NCI-H2171 (cell line): ENCODE measurements at regions not wholly inside any gene's neighbourhood (a gene's known extent, or its start where the extent isn't known, plus 50 kb on each side); places are given as distances from the start of the nearest gene placed in this dataset.
"Not testable (repeated sequence)": the region's sequence is repeated elsewhere in the genome, so short reads cannot be mapped to it uniquely, and the experiment has no call there.

Experiments used
- DNase-seq: peaks from one replicate; lab custom pipeline; 2025; lab: John Stamatoyannopoulos, UW

GRCh38 chr6:117761610-117762009, 86.3 kb downstream of the NUS1 start:
- DNase-seq: no peak

GRCh38 chr6:117771403-117771802, 96.1 kb downstream of the NUS1 start:
- no peak for DNase-seq

DNA sequence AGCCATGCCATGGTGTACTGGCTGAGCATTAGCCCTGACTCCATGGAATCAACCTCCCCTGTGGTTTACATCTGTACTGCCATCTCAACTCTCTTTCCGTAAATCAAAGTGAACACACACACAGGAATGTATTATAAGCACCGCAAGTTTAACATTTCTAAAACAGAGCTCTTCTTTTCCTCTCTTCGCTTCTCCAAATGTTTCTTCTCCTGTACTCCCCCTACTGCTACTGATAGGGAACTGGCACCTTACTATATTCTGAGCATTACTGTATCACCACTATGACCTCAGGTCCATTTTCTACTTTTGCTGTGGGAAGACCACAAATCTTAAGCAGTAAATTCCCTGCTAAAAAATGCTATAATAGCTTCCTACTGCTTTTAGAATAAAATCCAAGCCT, 101.2 kb downstream of the NUS1 start:
- no peak for DNase-seq

- DNase-seq: no peak
Observed at GRCh38 chr6:117781550-117781949, 106.3 kb downstream of the NUS1 start.

GRCh38 chr6:117783279-117783678, 108.0 kb downstream of the NUS1 start:
- no peak for DNase-seq

- DNase-seq: no peak
Observed at GRCh38 chr6:117791012-117791411, 115.7 kb downstream of the NUS1 start.

- DNase-seq: no peak
Observed at GRCh38 chr6:117795234-117795633, 111.8 kb upstream of the SLC35F1 start.

- DNase-seq: not testable (repeated sequence)
Observed at GRCh38 chr6:117798819-117799218, 108.2 kb upstream of the SLC35F1 start.

- no peak for DNase-seq
Observed at GRCh38 chr6:117810269-117810668, 96.8 kb upstream of the SLC35F1 start.

GRCh38 chr6:117817499-117817898, 89.6 kb upstream of the SLC35F1 start:
- DNase-seq: no peak

- no peak for DNase-seq
Observed at GRCh38 chr6:117817992-117818391, 89.1 kb upstream of the SLC35F1 start.

- no peak for DNase-seq
Observed at GRCh38 chr6:117818449-117818848, 88.6 kb upstream of the SLC35F1 start.

DNA sequence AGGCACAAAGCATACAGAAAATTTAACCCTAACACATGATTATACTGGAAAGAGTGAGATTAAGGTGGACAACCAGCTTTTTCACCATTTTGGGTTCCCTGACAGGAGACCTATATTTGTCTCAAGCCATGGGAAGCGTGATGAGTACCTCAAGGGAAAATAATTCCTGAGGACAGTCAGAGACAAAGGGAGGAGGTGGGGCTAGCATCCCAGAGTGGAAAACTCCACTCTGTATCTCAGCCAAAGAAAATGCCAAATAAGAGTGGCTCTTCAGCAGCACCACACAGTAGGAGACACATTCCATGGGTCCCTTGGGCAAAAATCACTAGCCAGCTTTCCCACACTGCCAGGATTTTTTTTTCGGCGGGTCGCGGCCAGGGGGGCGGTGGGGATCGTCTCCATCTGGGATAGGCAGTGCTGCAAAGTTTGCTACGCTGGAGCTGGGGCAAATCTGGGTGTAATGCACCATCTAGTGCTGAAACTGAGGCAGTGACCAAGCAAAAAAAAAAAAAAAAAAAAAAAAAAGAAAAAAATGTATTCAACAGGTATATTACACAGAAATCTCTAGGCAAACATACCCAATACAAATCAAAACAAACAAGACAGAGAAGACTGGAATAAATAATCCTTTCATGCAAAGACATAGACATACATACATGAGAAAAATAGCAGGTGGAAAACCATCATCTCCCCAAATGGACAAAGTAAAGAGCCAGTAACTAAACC, 77.3 kb upstream of the SLC35F1 start:
- peak; percentile 18 for DNase-seq

DNA sequence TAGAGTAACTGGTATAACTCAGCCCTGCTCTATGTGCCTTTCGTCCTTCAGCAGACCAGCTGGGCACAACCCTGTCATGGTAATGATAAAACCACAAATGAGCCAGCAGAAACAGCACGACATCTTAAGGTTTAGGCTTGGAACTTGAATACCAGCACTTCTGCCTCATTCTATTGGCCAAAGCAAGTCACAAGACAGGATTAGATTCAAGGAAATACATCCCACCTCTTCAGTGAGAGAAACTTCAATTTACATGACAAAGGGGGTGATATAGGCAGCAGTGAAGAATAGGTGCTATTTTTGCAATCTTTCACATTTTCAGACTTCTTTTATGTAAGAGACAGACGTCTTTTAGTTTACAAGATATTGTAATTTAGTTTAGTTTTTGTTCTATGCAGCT, 69.8 kb upstream of the SLC35F1 start:
- DNase-seq: no peak

- peak; percentile 27 for DNase-seq
Observed at GRCh38 chr6:117840541-117840983, 66.5 kb upstream of the SLC35F1 start.

- DNase-seq: no peak
Observed at GRCh38 chr6:117847912-117848311, 59.2 kb upstream of the SLC35F1 start.

- DNase-seq: no peak
Observed at GRCh38 chr6:117849087-117849486, 58.0 kb upstream of the SLC35F1 start.
